ENCODE measurements at regions not wholly inside any gene's neighbourhood (a gene's known extent, or its start where the extent isn't known, plus 50 kb on each side); places are given as distances from the start of the nearest gene placed in this dataset.

GRCh38 chrX:13112499-13112898, 68.1 kb upstream of the FAM9C start:
- no peak for TF ChIP-seq SIN3A (IDR thresholded peaks at IDR 0.05; ENCODE audit: borderline replicate concordance, insufficient read depth, low read depth, low read length)
- TF ChIP-seq, protein P1, sequence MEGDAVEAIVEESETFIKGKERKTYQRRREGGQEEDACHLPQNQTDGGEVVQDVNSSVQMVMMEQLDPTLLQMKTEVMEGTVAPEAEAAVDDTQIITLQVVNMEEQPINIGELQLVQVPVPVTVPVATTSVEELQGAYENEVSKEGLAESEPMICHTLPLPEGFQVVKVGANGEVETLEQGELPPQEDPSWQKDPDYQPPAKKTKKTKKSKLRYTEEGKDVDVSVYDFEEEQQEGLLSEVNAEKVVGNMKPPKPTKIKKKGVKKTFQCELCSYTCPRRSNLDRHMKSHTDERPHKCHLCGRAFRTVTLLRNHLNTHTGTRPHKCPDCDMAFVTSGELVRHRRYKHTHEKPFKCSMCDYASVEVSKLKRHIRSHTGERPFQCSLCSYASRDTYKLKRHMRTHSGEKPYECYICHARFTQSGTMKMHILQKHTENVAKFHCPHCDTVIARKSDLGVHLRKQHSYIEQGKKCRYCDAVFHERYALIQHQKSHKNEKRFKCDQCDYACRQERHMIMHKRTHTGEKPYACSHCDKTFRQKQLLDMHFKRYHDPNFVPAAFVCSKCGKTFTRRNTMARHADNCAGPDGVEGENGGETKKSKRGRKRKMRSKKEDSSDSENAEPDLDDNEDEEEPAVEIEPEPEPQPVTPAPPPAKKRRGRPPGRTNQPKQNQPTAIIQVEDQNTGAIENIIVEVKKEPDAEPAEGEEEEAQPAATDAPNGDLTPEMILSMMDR (IDR thresholded peaks at IDR 0.05) = no peak
- TF ChIP-seq POLR2AphosphoS5 (IDR thresholded peaks at IDR 0.05; ENCODE audit: low read depth, low read length) = no peak
- TF ChIP-seq, protein P2, sequence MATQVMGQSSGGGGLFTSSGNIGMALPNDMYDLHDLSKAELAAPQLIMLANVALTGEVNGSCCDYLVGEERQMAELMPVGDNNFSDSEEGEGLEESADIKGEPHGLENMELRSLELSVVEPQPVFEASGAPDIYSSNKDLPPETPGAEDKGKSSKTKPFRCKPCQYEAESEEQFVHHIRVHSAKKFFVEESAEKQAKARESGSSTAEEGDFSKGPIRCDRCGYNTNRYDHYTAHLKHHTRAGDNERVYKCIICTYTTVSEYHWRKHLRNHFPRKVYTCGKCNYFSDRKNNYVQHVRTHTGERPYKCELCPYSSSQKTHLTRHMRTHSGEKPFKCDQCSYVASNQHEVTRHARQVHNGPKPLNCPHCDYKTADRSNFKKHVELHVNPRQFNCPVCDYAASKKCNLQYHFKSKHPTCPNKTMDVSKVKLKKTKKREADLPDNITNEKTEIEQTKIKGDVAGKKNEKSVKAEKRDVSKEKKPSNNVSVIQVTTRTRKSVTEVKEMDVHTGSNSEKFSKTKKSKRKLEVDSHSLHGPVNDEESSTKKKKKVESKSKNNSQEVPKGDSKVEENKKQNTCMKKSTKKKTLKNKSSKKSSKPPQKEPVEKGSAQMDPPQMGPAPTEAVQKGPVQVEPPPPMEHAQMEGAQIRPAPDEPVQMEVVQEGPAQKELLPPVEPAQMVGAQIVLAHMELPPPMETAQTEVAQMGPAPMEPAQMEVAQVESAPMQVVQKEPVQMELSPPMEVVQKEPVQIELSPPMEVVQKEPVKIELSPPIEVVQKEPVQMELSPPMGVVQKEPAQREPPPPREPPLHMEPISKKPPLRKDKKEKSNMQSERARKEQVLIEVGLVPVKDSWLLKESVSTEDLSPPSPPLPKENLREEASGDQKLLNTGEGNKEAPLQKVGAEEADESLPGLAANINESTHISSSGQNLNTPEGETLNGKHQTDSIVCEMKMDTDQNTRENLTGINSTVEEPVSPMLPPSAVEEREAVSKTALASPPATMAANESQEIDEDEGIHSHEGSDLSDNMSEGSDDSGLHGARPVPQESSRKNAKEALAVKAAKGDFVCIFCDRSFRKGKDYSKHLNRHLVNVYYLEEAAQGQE (IDR thresholded peaks at IDR 0.05; ENCODE audit: insufficient read depth in 1 of 2, low read depth in 2 of 2, low read length in 1 of 2) = no peak
